Skeletal muscle tissue (tissue), 3 donors: ENCODE measurements at regions not wholly inside any gene's neighbourhood (a gene's known extent, or its start where the extent isn't known, plus 50 kb on each side); places are given as distances from the start of the nearest gene placed in this dataset.
"Not testable (repeated sequence)": the region's sequence is repeated elsewhere in the genome, so short reads cannot be mapped to it uniquely, and the experiment has no call there.

Source experiments
- H3K27ac ChIP-seq: one replicate; pipeline ENCODE4 v1.7.0; 2013; ENCODE audit warnings: mild to moderate bottlenecking, low read depth, low read length, inconsistent platforms
- H3K27me3 ChIP-seq, 3 donors: one replicate each; pipeline ENCODE4 v1.7.0; 2013; ENCODE audit warnings: low read length in 3 of 3; ENCODE audit not compliant: control insufficient read depth in 3 of 3, insufficient read depth in 3 of 3
- H3K36me3 ChIP-seq, 3 donors: one replicate each; pipeline ENCODE4 v1.7.0; 2013; ENCODE audit warnings: low read length in 3 of 3; ENCODE audit not compliant: control insufficient read depth in 3 of 3, insufficient read depth in 3 of 3
- H3K4me1 ChIP-seq, 3 donors: one replicate each; pipeline ENCODE4 v1.7.0; 2013; ENCODE audit warnings: low read length in 3 of 3, mild to moderate bottlenecking in 3 of 3; ENCODE audit not compliant: control insufficient read depth in 3 of 3, insufficient read depth in 3 of 3
- H3K4me3 ChIP-seq, 3 donors: one replicate each; pipeline ENCODE4 v1.7.0; 2013; ENCODE audit warnings: low read length in 3 of 3
- H3K9ac ChIP-seq, 3 donors: one replicate each; pipeline ENCODE4 v1.7.0; 2013; ENCODE audit warnings: low read length in 3 of 3, mild to moderate bottlenecking in 3 of 3, moderate library complexity in 2 of 3, low read depth in 1 of 3
- H3K9me3 ChIP-seq, 3 donors: one replicate each; pipeline ENCODE4 v1.7.0; 2013; ENCODE audit warnings: low read length in 3 of 3; ENCODE audit not compliant: control insufficient read depth in 3 of 3
- donor health status: Osteomylitis.

- no peak overlapping the region for H3K27ac ChIP-seq
- no peaks in the 10 kb centered on the region for H3K27me3 ChIP-seq
- H3K4me3 ChIP-seq = no peak overlapping the region
- H3K4me1 ChIP-seq = no peaks in the 10 kb centered on the region
- no peaks in the 10 kb centered on the region for H3K9me3 ChIP-seq
- no peak overlapping the region for H3K9ac ChIP-seq
- no peaks in the 10 kb centered on the region for H3K36me3 ChIP-seq
These were observed 328.4 kb downstream of the BCKDHB start for GRCh38 chr6:80434691-80435350.

GRCh38 chr6:80433673-80434025 lies 327.2 kb downstream of the BCKDHB start:
- no peak overlapping the region for H3K27ac ChIP-seq
- no peak overlapping the region for H3K4me3 ChIP-seq
- no peaks in the 10 kb centered on the region for H3K27me3 ChIP-seq
- H3K9me3 ChIP-seq = no peaks in the 10 kb centered on the region
- H3K4me1 ChIP-seq = no peaks in the 10 kb centered on the region
- no peaks in the 10 kb centered on the region for H3K36me3 ChIP-seq
- H3K9ac ChIP-seq = no peak overlapping the region

- Histone ChIP-seq H3K9me3 (no peaks in the 10 kb centered on the region), H3K27ac (no peak overlapping the region), H3K4me1 (no peaks in the 10 kb centered on the region), H3K36me3 (no peaks in the 10 kb centered on the region), H3K4me3 (no peak overlapping the region), H3K9ac (no peak overlapping the region), H3K27me3 (no peaks in the 10 kb centered on the region)
These were observed 326.7 kb downstream of the BCKDHB start for GRCh38 chr6:80433010-80433672.

- H3K4me3 ChIP-seq = no peak overlapping the region
- H3K36me3 ChIP-seq = no peaks in the 10 kb centered on the region
- H3K4me1 ChIP-seq = no peaks in the 10 kb centered on the region
- H3K9ac ChIP-seq = no peak overlapping the region
- H3K27me3 ChIP-seq = no peaks in the 10 kb centered on the region
- no peak overlapping the region for H3K27ac ChIP-seq
- H3K9me3 ChIP-seq = peaks cover 2 to 14% (median 3%) of the 10 kb centered on the region in 3 donors
These were observed 318.8 kb downstream of the BCKDHB start for GRCh38 chr6:80425089-80425823.

- H3K9me3 ChIP-seq = no peaks in the 10 kb centered on the region
These were observed 305.0 kb downstream of the BCKDHB start for GRCh38 chr6:80411486-80411885.

GRCh38 chr6:80407976-80408375 lies 301.5 kb downstream of the BCKDHB start:
- H3K4me3 ChIP-seq, H3K27ac ChIP-seq, H3K9me3 ChIP-seq, H3K27me3 ChIP-seq, H3K36me3 ChIP-seq, H3K9ac ChIP-seq, H3K4me1 ChIP-seq: not testable (repeated sequence)

More at GRCh38 chr6:80411486-80411885, 305.0 kb downstream of the BCKDHB start:
- Histone ChIP-seq H3K27me3 (no peaks in the 10 kb centered on the region), H3K36me3 (no peaks in the 10 kb centered on the region), H3K9ac (no peak overlapping the region), H3K4me1 (no peaks in the 10 kb centered on the region), H3K27ac (no peak overlapping the region), H3K4me3 (no peak overlapping the region)

- Histone ChIP-seq H3K36me3 (no peaks in the 10 kb centered on the region), H3K9ac (no peak overlapping the region), H3K27ac (no peak overlapping the region), H3K9me3 (no peaks in the 10 kb centered on the region), H3K4me3 (no peak overlapping the region), H3K4me1 (no peaks in the 10 kb centered on the region), H3K27me3 (no peaks in the 10 kb centered on the region)
These were observed 298.4 kb downstream of the BCKDHB start for GRCh38 chr6:80404889-80405288.

- Histone ChIP-seq H3K36me3 (no peaks in the 10 kb centered on the region), H3K4me3 (no peak overlapping the region), H3K4me1 (no peaks in the 10 kb centered on the region), H3K9me3 (no peaks in the 10 kb centered on the region), H3K27me3 (no peaks in the 10 kb centered on the region), H3K27ac (no peak overlapping the region), H3K9ac (no peak overlapping the region)
These were observed 296.9 kb downstream of the BCKDHB start for GRCh38 chr6:80403365-80403764.

- Histone ChIP-seq H3K9me3 (no peaks in the 10 kb centered on the region), H3K27ac (no peak overlapping the region)
These were observed 295.8 kb downstream of the BCKDHB start for GRCh38 chr6:80402266-80402665.

More at GRCh38 chr6:80402266-80402665, 295.8 kb downstream of the BCKDHB start:
- H3K4me3 ChIP-seq = no peak overlapping the region
- H3K36me3 ChIP-seq = no peaks in the 10 kb centered on the region
- H3K9ac ChIP-seq = no peak overlapping the region
- no peaks in the 10 kb centered on the region for H3K27me3 ChIP-seq
- H3K4me1 ChIP-seq = no peaks in the 10 kb centered on the region
